GM12878 (cell line): ENCODE measurements at regions not wholly inside any gene's neighbourhood (a gene's known extent, or its start where the extent isn't known, plus 50 kb on each side); places are given as distances from the start of the nearest gene placed in this dataset.
A peak's percentile ranks its signal among the peaks of the same experiment; 100 is the strongest.

Experiments used
- ATAC-seq: fragments of 200-7000 bp; cut with Tn5 transposase; 3 replicates; pipeline ENCODE4 v1.9.1; 2020; ENCODE audit warnings: mild to moderate bottlenecking, moderate library complexity
- BruUV-seq: library from RNA; stranded (reverse); fragments of 400-500 nt; replicated peaks from 2 replicates; lab custom pipeline; 2021; lab: Mats Ljungman, UMichigan
- CTCF ChIA-PET: fragments of 300-600 bp; sonication (Branson Sonifier 250); formaldehyde crosslinking; extraction: SDS; loops from one replicate; lab custom pipeline; 2021; ENCODE audit warnings: inconsistent platforms; lab: Yijun Ruan, JAX
- POLR2A ChIA-PET: fragments of 350-600 bp; formaldehyde crosslinking; extraction: SDS; loops from one replicate; lab custom pipeline; 2021; ENCODE audit warnings: inconsistent platforms; lab: Charles Lee
- RAD21 ChIA-PET: fragments of 300-600 bp; sonication (Branson Sonifier 250); formaldehyde crosslinking; loops from one replicate; lab custom pipeline; 2023; ENCODE audit warnings: antibody characterized with exemption; ENCODE audit not compliant: unreplicated experiment; lab: Charles Lee
- SMC1A ChIA-PET: fragments of 300-600 bp; sonication (Branson Sonifier 250); formaldehyde crosslinking; loops from one replicate; lab custom pipeline; 2023; ENCODE audit not compliant: unreplicated experiment, uncharacterized antibody; lab: Charles Lee
- DNase-seq: peaks from one replicate; pipeline ENCODE4 v3.0.0-alpha.2; 2011; ENCODE audit warnings: low read depth, low spot score
- FAIRE-seq: peaks from 3 replicates; lab custom pipeline; 2011; peaks lifted over from hg19 to GRCh38; lab: Jason Lieb, UNC
- H2AFZ ChIP-seq: 2 replicates; pipeline ENCODE4 v1.6.0; 2011; ENCODE audit warnings: low read depth, low read length, control low read depth; ENCODE audit not compliant: control insufficient read depth
- H3K27ac ChIP-seq: 2 replicates; pipeline ENCODE4 v1.5.1; 2011; ENCODE audit warnings: control low read depth; ENCODE audit not compliant: control insufficient read depth, insufficient read depth
- H3K27me3 ChIP-seq, 2 experiments: replicated peaks in 1 of 2; 2 replicates each; pipeline versions ENCODE4 v1.6.0 to v1.6.1; 2011; ENCODE audit warnings: low read length in 1 of 2; ENCODE audit not compliant: control insufficient read depth in 2 of 2, insufficient read depth in 2 of 2
- H3K36me3 ChIP-seq, 2 experiments: 2 replicates each; pipeline ENCODE4 v1.5.1; 2011; ENCODE audit warnings: low read length in 1 of 2; ENCODE audit not compliant: control insufficient read depth in 2 of 2, insufficient read depth in 2 of 2
- H3K4me1 ChIP-seq: 2 replicates; pipeline ENCODE4 v1.6.1; 2011; ENCODE audit warnings: mild to moderate bottlenecking, low read length, moderate library complexity, mixed read lengths; ENCODE audit not compliant: control insufficient read depth, insufficient read depth
- H3K4me2 ChIP-seq: 2 replicates; pipeline ENCODE4 v1.6.0; 2011; ENCODE audit warnings: control low read depth; ENCODE audit not compliant: control insufficient read depth, insufficient read depth
- H3K4me3 ChIP-seq: fragments of 200-600 bp; sonication (generic); 2 replicates; pipeline ENCODE4 v1.5.1; 2016
- H3K79me2 ChIP-seq: 2 replicates; pipeline ENCODE4 v1.6.0; 2011; ENCODE audit warnings: low read length; ENCODE audit not compliant: control insufficient read depth, insufficient read depth
- H3K9ac ChIP-seq: 2 replicates; pipeline ENCODE4 v1.8.0; 2011; ENCODE audit warnings: low read length, control low read depth, mixed read lengths; ENCODE audit not compliant: control insufficient read depth, insufficient read depth
- H3K9me3 ChIP-seq: replicated peaks from 3 replicates; pipeline ENCODE4 v1.5.1; 2011; ENCODE audit warnings: mild to moderate bottlenecking, low read length; ENCODE audit not compliant: control insufficient read depth, insufficient read depth
- H4K20me1 ChIP-seq: 2 replicates; pipeline ENCODE4 v1.6.0; 2011; ENCODE audit not compliant: control insufficient read depth, insufficient read depth
- EGR1 ChIP-seq, 2 experiments: IDR thresholded peaks; 1 replicate in 1 of 2; 2 replicates in 1 of 2; pipeline ENCODE4 v1.6.1; 2011 to 2012; ENCODE audit warnings: low read depth in 2 of 2, low read length in 2 of 2, borderline replicate concordance in 1 of 2, mild to moderate bottlenecking in 1 of 2, moderate library complexity in 1 of 2
- FOXK2 ChIP-seq: fragments of 450-650 bp; IDR thresholded peaks from 2 replicates; pipeline ENCODE4 v1.6.1; 2017; ENCODE audit warnings: mild to moderate bottlenecking, moderate library complexity
- LARP7 ChIP-seq: fragments of 450-650 bp; IDR thresholded peaks from 2 replicates; pipeline ENCODE4 v1.6.1; 2017; ENCODE audit warnings: mild to moderate bottlenecking
- MTA3 ChIP-seq: IDR thresholded peaks from 2 replicates; pipeline ENCODE4 v1.6.1; 2012; ENCODE audit warnings: low read length, inconsistent platforms, borderline replicate concordance
- MXI1 ChIP-seq: fragments of 150-350 bp; IDR thresholded peaks from 2 replicates; pipeline ENCODE4 v1.6.1; 2011; ENCODE audit warnings: low read depth, mild to moderate bottlenecking, inconsistent platforms, low read length, improper control_type of control experiment
- POLR2AphosphoS2 ChIP-seq: IDR thresholded peaks from 2 replicates; pipeline ENCODE4 v1.6.1; 2011; ENCODE audit warnings: low read depth, mild to moderate bottlenecking, low read length, improper control_type of control experiment, moderate library complexity
- SRF ChIP-seq, 2 experiments: IDR thresholded peaks; 2 replicates each; pipeline ENCODE4 v1.6.1; 2011; ENCODE audit warnings: low read depth in 2 of 2, low read length in 2 of 2, mild to moderate bottlenecking in 1 of 2, moderate library complexity in 1 of 2
- SUZ12 ChIP-seq: fragments of 200-600 bp; sonication (generic); IDR thresholded peaks from one replicate; pipeline ENCODE4 v1.6.1; 2018; ENCODE audit warnings: antibody characterized with exemption, mild to moderate bottlenecking; ENCODE audit not compliant: unreplicated experiment
- TCF3 ChIP-seq: IDR thresholded peaks from 2 replicates; pipeline ENCODE4 v1.6.1; 2012; ENCODE audit warnings: low read depth, mild to moderate bottlenecking, low read length, borderline replicate concordance; ENCODE audit not compliant: insufficient read depth
- ZBED1 ChIP-seq: IDR thresholded peaks from 2 replicates; pipeline ENCODE4 v1.6.1; 2016; ENCODE audit warnings: borderline replicate concordance
- WGBS: methylation state at CpG from one replicate; pipeline ENCODE4 v1.1.6; 2016; ENCODE audit warnings: low lambda C conversion rate; ENCODE audit not compliant: insufficient replicate concordance, insufficient coverage; ENCODE audit errors: missing lambda C conversion rate; 5-methylcytosine and 5-hydroxymethylcytosine counted together
- in situ Hi-C: fragments of 300-500 bp; cut with MboI; formaldehyde crosslinking; loops from 9 replicates; pipeline ENCODE4 v1.14.3; 2018; ENCODE audit warnings: mixed read lengths
- intact Hi-C: fragments of 100-400 bp; cut with micrococcal nuclease; formaldehyde crosslinking; loops from one replicate; pipeline ENCODE4 v1.14.2; 2022; ENCODE audit not compliant: unreplicated experiment
- TF ChIP-seq, protein P1 (sequence below): IDR thresholded peaks from 2 replicates; pipeline ENCODE4 v1.6.1; 2011; ENCODE audit warnings: low read depth, low read length, improper control_type of control experiment, borderline replicate concordance
- TF ChIP-seq, protein P2 (sequence below): fragments of 450-650 bp; IDR thresholded peaks from 2 replicates; pipeline ENCODE4 v1.6.1; 2017; ENCODE audit warnings: borderline replicate concordance
- TF ChIP-seq, protein P3 (sequence below): fragments of 450-650 bp; IDR thresholded peaks from 2 replicates; pipeline ENCODE4 v1.6.1; 2016; ENCODE audit warnings: mild to moderate bottlenecking
- TF ChIP-seq, protein P4 (sequence below): IDR thresholded peaks from 2 replicates; pipeline ENCODE4 v1.6.1; 2012; ENCODE audit warnings: low read length, inconsistent platforms

DNA sequence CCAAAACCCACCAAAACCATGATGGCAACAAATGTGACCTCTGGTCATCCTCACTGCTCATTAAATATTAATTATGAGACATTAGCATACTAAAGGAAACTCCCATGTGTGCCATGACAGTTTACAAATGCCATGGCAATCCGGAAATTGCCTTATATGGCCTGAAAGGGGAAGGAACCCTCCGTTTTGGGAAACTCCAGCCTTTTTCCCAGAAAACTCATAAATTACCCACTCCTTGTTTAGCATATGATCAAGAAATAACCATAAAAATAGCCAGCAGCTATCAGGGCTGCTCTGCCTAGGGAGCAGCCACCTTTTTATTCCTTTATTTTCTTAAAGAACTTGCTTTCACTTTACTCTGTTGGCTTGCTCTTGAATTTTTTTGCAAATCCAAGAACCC lies 992.7 kb downstream of the NTRK3 start:
- no peak for ATAC-seq
- no peaks in the 10 kb centered on the region for H3K27me3 ChIP-seq
- no peaks in the 10 kb centered on the region for H3K9me3 ChIP-seq
- H3K27ac ChIP-seq: no peak overlapping the region
- H3K4me1 ChIP-seq: no peaks in the 10 kb centered on the region
- H3K4me2 ChIP-seq: no peak overlapping the region
- no peak overlapping the region for H3K4me3 ChIP-seq
- no peaks in the 10 kb centered on the region for H4K20me1 ChIP-seq
- H2AFZ ChIP-seq: no peak overlapping the region
- peak; percentile 30 to 64; a peak in 1 of 4 replicates for TF ChIP-seq SRF (IDR thresholded peaks at IDR 0.05; ENCODE audit: low read depth in 2 of 2, low read length in 2 of 2)
- TF ChIP-seq, protein P1, sequence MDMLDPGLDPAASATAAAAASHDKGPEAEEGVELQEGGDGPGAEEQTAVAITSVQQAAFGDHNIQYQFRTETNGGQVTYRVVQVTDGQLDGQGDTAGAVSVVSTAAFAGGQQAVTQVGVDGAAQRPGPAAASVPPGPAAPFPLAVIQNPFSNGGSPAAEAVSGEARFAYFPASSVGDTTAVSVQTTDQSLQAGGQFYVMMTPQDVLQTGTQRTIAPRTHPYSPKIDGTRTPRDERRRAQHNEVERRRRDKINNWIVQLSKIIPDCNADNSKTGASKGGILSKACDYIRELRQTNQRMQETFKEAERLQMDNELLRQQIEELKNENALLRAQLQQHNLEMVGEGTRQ: no peak
- no peak for FAIRE-seq
- H3K36me3 ChIP-seq: no peaks in the 10 kb centered on the region
- in situ Hi-C loops: no loop called here
- no TSS peak for BruUV-seq
- RAD21 ChIA-PET: no interaction called here
- intact Hi-C loops: no loop called here
- CTCF ChIA-PET: no interaction called here
- 3% methylated on average over 2 of the region's 2 CpGs for WGBS
- no peak overlapping the region for H3K9ac ChIP-seq
- no peaks in the 10 kb centered on the region for H3K79me2 ChIP-seq
- POLR2A ChIA-PET: no interaction called here
- SMC1A ChIA-PET: no interaction called here
- DNase-seq: no peak

DNA sequence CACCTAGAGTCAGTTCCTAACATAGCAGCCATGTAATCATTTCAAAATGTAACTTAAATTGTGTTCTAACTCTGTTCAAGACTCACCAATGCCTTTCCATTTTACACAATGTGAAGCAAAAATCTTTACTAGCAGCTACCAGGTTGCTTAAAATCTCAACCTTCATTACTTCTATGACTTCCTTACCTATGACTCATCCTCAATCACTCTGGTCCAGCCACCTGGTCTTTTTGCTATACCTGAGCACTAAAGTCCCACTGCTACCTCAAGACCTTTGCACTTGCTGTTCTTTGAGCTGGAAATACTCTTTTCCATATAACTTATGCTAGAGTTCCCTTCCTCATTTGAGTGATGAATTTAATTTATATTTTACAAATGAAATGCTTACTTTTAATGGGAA lies 993.2 kb downstream of the NTRK3 start:
- DNase-seq (no peak), FAIRE-seq (no peak), ATAC-seq (no peak)
- no peak overlapping the region for H3K9ac ChIP-seq
- SMC1A ChIA-PET: no interaction called here
- H3K27me3 ChIP-seq: no peaks in the 10 kb centered on the region
- no peak overlapping the region for H3K4me3 ChIP-seq
- no peaks in the 10 kb centered on the region for H3K9me3 ChIP-seq
- CTCF ChIA-PET: no interaction called here
- H3K4me2 ChIP-seq: no peak overlapping the region
- no TSS peak for BruUV-seq
- RAD21 ChIA-PET: no interaction called here
- intact Hi-C loops (no loop called here), in situ Hi-C loops (no loop called here)
- POLR2A ChIA-PET: no interaction called here
- no peak overlapping the region for H3K27ac ChIP-seq
- H3K36me3 ChIP-seq: no peaks in the 10 kb centered on the region
- no peaks in the 10 kb centered on the region for H3K4me1 ChIP-seq
- H3K79me2 ChIP-seq: no peaks in the 10 kb centered on the region
- no peak overlapping the region for H2AFZ ChIP-seq
- no peaks in the 10 kb centered on the region for H4K20me1 ChIP-seq
- TF ChIP-seq, protein P2, sequence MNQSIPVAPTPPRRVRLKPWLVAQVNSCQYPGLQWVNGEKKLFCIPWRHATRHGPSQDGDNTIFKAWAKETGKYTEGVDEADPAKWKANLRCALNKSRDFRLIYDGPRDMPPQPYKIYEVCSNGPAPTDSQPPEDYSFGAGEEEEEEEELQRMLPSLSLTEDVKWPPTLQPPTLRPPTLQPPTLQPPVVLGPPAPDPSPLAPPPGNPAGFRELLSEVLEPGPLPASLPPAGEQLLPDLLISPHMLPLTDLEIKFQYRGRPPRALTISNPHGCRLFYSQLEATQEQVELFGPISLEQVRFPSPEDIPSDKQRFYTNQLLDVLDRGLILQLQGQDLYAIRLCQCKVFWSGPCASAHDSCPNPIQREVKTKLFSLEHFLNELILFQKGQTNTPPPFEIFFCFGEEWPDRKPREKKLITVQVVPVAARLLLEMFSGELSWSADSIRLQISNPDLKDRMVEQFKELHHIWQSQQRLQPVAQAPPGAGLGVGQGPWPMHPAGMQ: no peak
- no peak for TF ChIP-seq TCF3
- TF ChIP-seq EGR1 (IDR thresholded peaks at IDR 0.05; ENCODE audit: borderline replicate concordance in 1 of 2, low read depth in 2 of 2, low read length in 2 of 2): no peak
- TF ChIP-seq MXI1: no peak
- TF ChIP-seq SUZ12: no peak
- no peak for TF ChIP-seq LARP7
- TF ChIP-seq SRF (IDR thresholded peaks at IDR 0.05; ENCODE audit: low read depth in 2 of 2, low read length in 2 of 2): no peak
- TF ChIP-seq MTA3: no peak
- TF ChIP-seq, protein P3, sequence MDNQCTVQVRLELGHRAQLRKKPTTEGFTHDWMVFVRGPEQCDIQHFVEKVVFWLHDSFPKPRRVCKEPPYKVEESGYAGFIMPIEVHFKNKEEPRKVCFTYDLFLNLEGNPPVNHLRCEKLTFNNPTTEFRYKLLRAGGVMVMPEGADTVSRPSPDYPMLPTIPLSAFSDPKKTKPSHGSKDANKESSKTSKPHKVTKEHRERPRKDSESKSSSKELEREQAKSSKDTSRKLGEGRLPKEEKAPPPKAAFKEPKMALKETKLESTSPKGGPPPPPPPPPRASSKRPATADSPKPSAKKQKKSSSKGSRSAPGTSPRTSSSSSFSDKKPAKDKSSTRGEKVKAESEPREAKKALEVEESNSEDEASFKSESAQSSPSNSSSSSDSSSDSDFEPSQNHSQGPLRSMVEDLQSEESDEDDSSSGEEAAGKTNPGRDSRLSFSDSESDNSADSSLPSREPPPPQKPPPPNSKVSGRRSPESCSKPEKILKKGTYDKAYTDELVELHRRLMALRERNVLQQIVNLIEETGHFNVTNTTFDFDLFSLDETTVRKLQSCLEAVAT: no peak
- no peak for TF ChIP-seq ZBED1
- TF ChIP-seq, protein P4, sequence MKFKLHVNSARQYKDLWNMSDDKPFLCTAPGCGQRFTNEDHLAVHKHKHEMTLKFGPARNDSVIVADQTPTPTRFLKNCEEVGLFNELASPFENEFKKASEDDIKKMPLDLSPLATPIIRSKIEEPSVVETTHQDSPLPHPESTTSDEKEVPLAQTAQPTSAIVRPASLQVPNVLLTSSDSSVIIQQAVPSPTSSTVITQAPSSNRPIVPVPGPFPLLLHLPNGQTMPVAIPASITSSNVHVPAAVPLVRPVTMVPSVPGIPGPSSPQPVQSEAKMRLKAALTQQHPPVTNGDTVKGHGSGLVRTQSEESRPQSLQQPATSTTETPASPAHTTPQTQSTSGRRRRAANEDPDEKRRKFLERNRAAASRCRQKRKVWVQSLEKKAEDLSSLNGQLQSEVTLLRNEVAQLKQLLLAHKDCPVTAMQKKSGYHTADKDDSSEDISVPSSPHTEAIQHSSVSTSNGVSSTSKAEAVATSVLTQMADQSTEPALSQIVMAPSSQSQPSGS: no peak
- no peak for TF ChIP-seq FOXK2
- no peak for TF ChIP-seq POLR2AphosphoS2
